ENCODE measurements at regions not wholly inside any gene's neighbourhood (a gene's known extent, or its start where the extent isn't known, plus 50 kb on each side); places are given as distances from the start of the nearest gene placed in this dataset.

- ChIA-PET CTCF (no interaction called here), POLR2A (no interaction called here)
- H3K9me3 Mint-ChIP-seq, result no peaks in the 10 kb centered on the region
- H3K36me3 Mint-ChIP-seq, result no peaks in the 10 kb centered on the region
- no peaks in the 10 kb centered on the region for H3K4me1 Mint-ChIP-seq
- ATAC-seq, result no peak
- H3K27me3 Mint-ChIP-seq (ENCODE audit: low read depth), result no peaks in the 10 kb centered on the region; the same call in 1 of the 2 replicates
- H3K4me3 Mint-ChIP-seq, result no peak overlapping the region
- no peak overlapping the region for H3K27ac Mint-ChIP-seq
- DNase-seq (ENCODE audit: low spot score), result no peak
- TF ChIP-seq EMX1 (CRISPR knock-in tag; IDR thresholded peaks at IDR 0.05), result no peak
- no peak for TF ChIP-seq RELA (CRISPR knock-in tag; IDR thresholded peaks at IDR 0.05; ENCODE audit: borderline replicate concordance)
- no peak for TF ChIP-seq ATF6 (CRISPR knock-in tag; IDR thresholded peaks at IDR 0.05)
- TF ChIP-seq NR1H2 (CRISPR knock-in tag; IDR thresholded peaks at IDR 0.05), result no peak
- no peak for TF ChIP-seq SP1 (CRISPR knock-in tag; conservative IDR thresholded peaks at IDR 0.05)
Observed at GRCh38 chr14:29205658-29206057, 439.1 kb downstream of the FOXG1 start.

- Mint-ChIP-seq H3K4me3 (no peak overlapping the region), H3K36me3 (no peaks in the 10 kb centered on the region), H3K9me3 (no peaks in the 10 kb centered on the region), H3K27me3 (ENCODE audit: low read depth) (no peaks in the 10 kb centered on the region; the same call in 1 of the 2 replicates), H3K4me1 (no peaks in the 10 kb centered on the region), H3K27ac (no peak overlapping the region)
- ATAC-seq (no peak), DNase-seq (ENCODE audit: low spot score) (no peak)
- TF ChIP-seq ZNF416 (CRISPR knock-in tag; IDR thresholded peaks at IDR 0.05) (no peak), CTCF (IDR thresholded peaks at IDR 0.05) (no peak), GTF2I (CRISPR knock-in tag; conservative IDR thresholded peaks at IDR 0.05) (no peak), ATF1 (CRISPR knock-in tag; IDR thresholded peaks at IDR 0.05) (no peak), NR3C1 (CRISPR knock-in tag; conservative IDR thresholded peaks at IDR 0.05; ENCODE audit: low read depth) (no peak)
- ChIA-PET CTCF (no interaction called here), POLR2A (no interaction called here)
Observed at GRCh38 chr14:29215853-29216252, 449.3 kb downstream of the FOXG1 start.

- CTCF ChIA-PET, result interaction anchor here (1.6 kb wide), 1 partner anchor 442 kb away, joined by 5 read pairs; no protein-coding TSS in a partner anchor
- Mint-ChIP-seq H3K27me3 (ENCODE audit: low read depth) (no peaks in the 10 kb centered on the region; the same call in 1 of the 2 replicates), H3K4me1 (no peaks in the 10 kb centered on the region), H3K9me3 (no peaks in the 10 kb centered on the region), H3K27ac (no peak overlapping the region), H3K36me3 (no peaks in the 10 kb centered on the region), H3K4me3 (no peak overlapping the region)
- no peak for ATAC-seq
- POLR2A ChIA-PET, result interaction anchor here (0.6 kb wide), 1 partner anchor 435 kb away, joined by 3 read pairs; no protein-coding TSS in a partner anchor
- DNase-seq (ENCODE audit: low spot score), result no peak
- TF ChIP-seq, protein P1, sequence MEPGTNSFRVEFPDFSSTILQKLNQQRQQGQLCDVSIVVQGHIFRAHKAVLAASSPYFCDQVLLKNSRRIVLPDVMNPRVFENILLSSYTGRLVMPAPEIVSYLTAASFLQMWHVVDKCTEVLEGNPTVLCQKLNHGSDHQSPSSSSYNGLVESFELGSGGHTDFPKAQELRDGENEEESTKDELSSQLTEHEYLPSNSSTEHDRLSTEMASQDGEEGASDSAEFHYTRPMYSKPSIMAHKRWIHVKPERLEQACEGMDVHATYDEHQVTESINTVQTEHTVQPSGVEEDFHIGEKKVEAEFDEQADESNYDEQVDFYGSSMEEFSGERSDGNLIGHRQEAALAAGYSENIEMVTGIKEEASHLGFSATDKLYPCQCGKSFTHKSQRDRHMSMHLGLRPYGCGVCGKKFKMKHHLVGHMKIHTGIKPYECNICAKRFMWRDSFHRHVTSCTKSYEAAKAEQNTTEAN (CRISPR knock-in tag; IDR thresholded peaks at IDR 0.05), result no peak
- no peak for TF ChIP-seq NFATC4 (CRISPR knock-in tag; IDR thresholded peaks at IDR 0.05)
- TF ChIP-seq E2F1 (CRISPR knock-in tag; IDR thresholded peaks at IDR 0.05), result no peak
- TF ChIP-seq HMGA2 (CRISPR knock-in tag; IDR thresholded peaks at IDR 0.05), result no peak
- no peak for TF ChIP-seq TCF7 (CRISPR knock-in tag; IDR thresholded peaks at IDR 0.05; ENCODE audit: low read depth)
- TF ChIP-seq TEAD4 (CRISPR knock-in tag; IDR thresholded peaks at IDR 0.05), result no peak
- no peak for TF ChIP-seq NR1H2 (CRISPR knock-in tag; IDR thresholded peaks at IDR 0.05)
- no peak for TF ChIP-seq CDX4 (CRISPR knock-in tag; IDR thresholded peaks at IDR 0.05; ENCODE audit: borderline replicate concordance)
- TF ChIP-seq ZNF396 (CRISPR knock-in tag; IDR thresholded peaks at IDR 0.05; ENCODE audit: borderline replicate concordance), result no peak
- TF ChIP-seq CREB1 (CRISPR knock-in tag; IDR thresholded peaks at IDR 0.05), result no peak
- no peak for TF ChIP-seq GABPB1 (CRISPR knock-in tag; IDR thresholded peaks at IDR 0.05)
- no peak for TF ChIP-seq CTCF (IDR thresholded peaks at IDR 0.05)
- TF ChIP-seq SMAD4 (CRISPR knock-in tag; IDR thresholded peaks at IDR 0.05), result no peak
- no peak for TF ChIP-seq ZNF138 (CRISPR knock-in tag; conservative IDR thresholded peaks at IDR 0.05)
- no peak for TF ChIP-seq SP1 (CRISPR knock-in tag; conservative IDR thresholded peaks at IDR 0.05)
Observed at GRCh38 chr14:29216268-29217232, 450.0 kb downstream of the FOXG1 start.

Data from WTC11 (cell line).